NCI-H2081 treated with DMSO at 0.1 percent for 48 hours (cell line): ENCODE measurements at regions not wholly inside any gene's neighbourhood (a gene's known extent, or its start where the extent isn't known, plus 50 kb on each side); places are given as distances from the start of the nearest gene placed in this dataset.
"Not testable (repeated sequence)": the region's sequence is repeated elsewhere in the genome, so short reads cannot be mapped to it uniquely, and the experiment has no call there.

ENCODE experiments used
- DNase-seq: peaks from one replicate; lab custom pipeline; 2025; lab: John Stamatoyannopoulos, UW

GRCh38 chr18:73446502-73446901 lies 578.7 kb upstream of the NETO1 start:
- DNase-seq: no peak

DNA sequence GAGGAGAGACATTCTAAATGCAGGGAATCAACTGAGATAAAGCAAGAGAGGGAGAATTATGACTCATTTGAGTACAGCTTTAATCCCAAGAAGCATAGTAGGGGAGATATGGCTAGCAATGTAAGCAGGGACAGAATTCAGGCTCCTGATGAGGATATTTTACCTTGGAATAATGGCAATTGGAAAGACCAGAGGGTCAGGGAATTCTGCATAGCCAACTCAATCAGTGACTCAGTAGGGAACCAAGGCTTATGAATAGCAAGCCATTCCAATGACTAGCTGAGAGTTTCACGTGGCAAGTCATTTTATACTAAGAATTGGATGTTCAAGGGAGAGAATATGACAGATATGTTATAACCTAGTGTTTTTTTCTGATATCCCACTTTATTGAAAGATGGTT lies 563.8 kb upstream of the NETO1 start:
- DNase-seq: no peak

GRCh38 chr18:73421010-73421409 lies 553.2 kb upstream of the NETO1 start:
- no peak for DNase-seq

GRCh38 chr18:73419531-73419930 lies 551.7 kb upstream of the NETO1 start:
- DNase-seq: no peak

DNA sequence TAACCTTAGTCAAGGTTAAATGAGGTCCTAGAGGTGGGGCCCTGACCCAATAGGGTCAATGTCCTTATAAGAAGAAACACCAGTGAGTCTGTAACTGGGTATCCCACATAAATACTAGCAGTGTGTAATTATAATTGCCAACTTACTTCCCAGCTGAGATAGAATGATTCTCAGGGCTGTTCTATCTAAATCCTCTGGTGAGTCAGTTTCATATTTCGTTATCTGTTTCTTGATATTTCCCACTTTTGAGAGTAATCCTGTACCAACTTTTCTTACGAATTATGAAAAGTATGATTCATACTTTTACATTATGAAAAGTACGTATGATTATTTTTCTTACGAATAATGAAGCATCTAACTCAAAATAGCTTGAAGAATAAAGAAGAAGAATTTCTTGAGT lies 546.8 kb upstream of the NETO1 start:
- DNase-seq: no peak

GRCh38 chr18:73414069-73414468 lies 546.3 kb upstream of the NETO1 start:
- no peak for DNase-seq

DNA sequence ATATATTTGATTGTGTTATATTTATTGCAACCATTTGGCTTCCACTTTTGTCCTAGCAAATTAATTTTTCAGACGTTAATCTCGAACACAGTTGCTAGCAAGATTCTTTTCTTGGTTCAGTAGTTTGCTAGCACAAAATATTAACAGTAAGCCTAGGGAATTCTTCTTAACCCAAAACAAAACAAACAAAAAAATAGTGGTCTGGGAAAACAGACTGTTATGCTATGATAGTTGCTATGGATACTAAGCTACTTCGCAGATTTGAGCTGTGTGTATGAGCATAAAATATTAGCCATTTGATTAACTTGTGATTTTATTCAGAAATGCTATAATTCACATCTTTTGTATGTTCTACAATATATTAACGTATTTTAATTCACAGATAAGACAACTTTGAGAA lies 541.5 kb upstream of the NETO1 start:
- DNase-seq: no peak

DNA sequence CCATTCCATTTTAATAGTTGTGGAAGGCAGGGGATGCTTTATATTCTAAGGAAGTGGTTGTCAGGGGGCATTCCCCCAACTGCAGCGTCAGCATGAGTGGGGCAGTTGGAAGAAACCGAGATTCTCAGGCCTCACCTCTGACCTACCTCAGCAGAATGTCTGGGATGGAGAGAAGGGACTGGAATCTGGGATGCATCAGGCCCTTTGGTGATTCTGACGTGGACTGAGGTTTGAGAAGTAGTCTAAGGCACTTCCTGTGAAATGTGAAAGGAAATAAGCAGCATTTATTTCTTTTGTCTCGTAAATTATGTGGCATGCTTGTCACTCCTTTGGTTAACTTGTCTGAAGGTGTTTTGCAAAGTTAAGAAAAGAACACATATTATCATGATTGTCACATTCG lies 540.7 kb upstream of the NETO1 start:
- no peak for DNase-seq

DNA sequence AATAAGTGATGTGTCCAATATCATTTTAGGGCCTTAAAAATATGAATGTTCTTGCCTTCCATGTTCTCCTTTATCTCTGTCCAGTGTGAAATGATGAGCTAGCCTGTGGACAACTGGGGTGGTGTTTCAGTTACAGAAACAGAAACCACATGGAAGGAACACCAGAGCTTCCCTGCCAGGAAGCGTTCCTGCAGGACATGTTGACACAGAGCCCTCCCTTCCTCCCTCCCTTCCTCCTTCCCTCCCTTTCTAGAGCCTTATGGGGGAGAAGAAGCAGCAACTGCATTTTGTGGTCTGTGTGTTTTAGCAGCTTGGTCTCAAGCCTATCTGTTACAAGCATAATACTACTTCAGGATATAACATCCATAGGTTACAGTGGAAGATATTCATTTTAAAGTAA lies 539.7 kb upstream of the NETO1 start:
- DNase-seq: no peak

DNA sequence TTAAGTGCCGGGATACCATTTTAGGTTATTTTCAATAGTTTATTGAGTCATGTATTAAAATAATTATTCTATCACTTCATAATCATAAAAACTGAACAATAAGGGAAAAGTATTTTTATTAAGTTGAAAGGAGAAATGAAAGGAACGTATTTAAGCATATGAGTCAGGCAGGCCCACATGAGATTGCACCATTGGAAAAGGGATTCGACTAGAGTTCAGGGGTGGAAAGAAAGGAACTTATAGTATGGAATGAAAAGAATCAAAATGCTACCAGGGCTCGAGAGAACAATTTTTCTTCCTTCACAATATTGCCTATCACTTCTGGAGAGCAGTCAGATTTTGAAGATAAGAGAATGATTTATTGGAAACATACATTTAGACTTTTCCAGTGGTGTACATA lies 516.5 kb upstream of the NETO1 start:
- no peak for DNase-seq

GRCh38 chr18:73381699-73382036 lies 513.9 kb upstream of the NETO1 start:
- no peak for DNase-seq

DNA sequence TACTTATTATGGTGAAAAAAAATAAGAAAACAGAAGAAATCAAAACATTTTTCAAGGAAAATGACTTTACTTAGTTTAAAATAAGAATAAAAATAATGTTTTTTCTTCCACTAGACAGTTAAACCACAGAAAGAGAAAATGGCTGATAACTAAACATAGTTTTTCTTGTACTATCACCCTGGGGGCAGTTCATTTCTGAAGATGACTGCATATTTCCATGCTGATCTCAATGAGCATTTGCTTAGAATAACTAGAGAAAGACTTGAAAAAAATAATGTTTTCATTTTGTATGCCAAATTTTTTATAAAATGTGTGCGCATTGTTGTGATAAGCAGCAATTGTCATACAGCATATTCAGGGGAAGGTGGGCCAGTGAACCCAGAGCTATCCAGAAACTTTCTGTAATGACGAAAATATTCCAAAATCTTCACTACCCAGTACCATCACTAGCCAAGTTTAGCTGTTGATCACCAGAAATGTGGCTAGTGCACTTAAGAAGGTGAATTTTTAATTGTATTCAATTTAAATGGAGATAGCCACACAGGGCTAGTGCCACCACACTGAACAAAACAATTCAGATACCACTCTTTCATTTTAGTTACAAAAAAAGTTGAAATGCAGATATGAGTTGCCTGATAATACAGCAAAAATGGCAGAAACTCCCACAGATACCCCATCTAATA lies 513.4 kb upstream of the NETO1 start:
- DNase-seq: no peak

GRCh38 chr18:73366713-73367112 lies 498.9 kb upstream of the NETO1 start:
- no peak for DNase-seq

- DNase-seq: no peak
These were observed 497.2 kb upstream of the NETO1 start for GRCh38 chr18:73365018-73365417.

- DNase-seq: no peak
These were observed 487.3 kb upstream of the NETO1 start for GRCh38 chr18:73355121-73355520.

DNA sequence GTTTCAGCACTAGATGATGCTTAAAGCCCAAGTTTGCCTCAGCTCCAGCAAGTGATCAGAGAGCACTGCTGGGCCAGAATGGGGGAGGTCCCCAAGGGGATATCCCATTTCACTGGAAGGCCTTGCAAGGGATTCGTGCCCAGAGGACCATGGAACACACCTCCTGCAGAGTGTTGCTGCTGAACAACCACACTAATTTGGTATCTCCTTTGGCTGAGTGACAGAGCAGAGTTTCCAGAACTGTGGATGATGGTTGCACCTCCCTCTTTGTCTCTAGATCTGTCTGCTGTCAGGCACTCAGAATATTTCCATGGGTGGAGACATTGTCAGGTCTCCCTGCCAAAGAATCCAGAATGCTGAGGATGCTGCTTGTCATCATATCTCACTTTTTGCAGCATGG lies 484.8 kb upstream of the NETO1 start:
- DNase-seq: no peak

DNA sequence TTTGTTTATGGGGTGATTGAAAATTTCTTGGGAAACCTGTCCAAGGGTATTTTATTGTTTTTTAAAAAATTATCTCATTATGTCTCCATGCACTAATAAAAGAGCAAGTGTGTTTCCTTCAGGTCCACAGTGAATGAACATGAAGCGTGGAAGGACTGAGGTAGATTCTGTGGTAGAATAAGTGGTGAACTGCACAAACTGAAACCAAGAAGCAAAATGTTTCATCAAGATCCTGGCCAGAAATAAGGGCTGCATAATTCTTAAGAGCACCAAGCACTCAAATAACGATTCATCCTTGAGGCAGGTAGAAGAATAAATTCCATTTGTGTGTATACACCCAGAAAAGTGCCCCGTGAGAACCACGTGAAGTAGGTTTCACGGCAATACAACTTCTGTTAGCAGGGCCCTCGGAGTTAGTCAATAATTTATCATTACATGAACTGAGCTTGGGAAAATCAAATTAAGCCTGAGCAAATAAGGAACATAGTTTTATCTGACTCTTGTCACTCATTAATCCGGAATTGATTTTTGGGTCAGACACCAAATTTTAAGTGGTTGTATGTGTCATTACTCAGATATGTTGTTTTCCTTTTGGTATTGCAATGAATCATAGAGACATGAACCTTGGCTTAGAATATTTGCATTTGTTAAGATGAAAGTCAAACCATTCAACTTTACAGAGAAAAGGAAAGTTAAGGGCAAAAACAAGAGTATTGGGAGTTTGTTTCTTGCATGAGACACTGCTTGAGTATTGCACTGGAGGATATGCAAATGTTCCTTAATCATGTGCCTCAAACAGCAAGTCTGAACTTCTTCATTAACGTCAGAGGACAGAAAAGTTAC lies 472.6 kb upstream of the NETO1 start:
- DNase-seq: no peak

DNA sequence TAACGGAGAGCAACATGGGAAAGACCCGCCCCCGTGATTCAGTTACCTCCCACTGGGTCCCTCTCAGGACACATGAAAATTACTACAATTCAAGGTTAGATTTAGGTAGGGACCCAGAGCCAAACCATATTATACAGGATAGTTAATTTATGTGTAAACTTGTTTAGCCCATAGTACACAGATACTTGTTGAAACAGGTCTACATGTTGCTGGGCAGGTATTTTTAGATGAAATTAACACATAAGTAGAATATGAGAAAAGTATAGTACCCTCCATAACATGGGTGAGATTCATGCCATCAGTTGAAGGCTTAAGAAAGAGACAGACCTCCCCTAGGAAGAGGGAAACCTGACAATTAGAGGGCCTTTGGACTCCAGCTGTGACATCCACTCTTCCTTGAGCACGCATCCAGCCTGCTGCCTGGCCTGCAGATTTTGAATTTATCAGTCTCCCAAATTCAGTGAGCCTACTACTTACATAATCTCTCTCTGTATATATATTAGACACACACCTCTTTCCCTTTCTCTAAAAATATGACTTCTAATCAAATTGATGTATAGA lies 463.5 kb upstream of the NETO1 start:
- DNase-seq: no peak

DNA sequence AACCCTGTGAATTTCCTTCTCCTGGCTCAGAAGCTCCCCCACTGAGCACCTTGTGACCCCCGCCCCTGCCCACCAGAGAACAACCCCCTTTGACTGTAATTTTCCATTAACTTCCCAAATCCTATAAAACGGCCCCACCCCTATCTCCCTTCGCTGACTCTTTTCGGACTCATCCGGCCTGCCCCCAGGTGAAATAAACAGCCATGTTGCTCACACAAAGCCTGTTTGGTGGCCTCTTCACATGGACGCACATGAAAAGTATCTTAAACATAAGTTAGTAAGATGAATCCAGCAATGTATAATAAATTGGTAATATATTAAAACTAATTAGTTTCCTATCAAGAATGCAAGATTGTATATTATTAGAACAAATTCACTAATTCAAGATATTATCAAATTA lies 462.3 kb upstream of the NETO1 start:
- not testable (repeated sequence) for DNase-seq

DNA sequence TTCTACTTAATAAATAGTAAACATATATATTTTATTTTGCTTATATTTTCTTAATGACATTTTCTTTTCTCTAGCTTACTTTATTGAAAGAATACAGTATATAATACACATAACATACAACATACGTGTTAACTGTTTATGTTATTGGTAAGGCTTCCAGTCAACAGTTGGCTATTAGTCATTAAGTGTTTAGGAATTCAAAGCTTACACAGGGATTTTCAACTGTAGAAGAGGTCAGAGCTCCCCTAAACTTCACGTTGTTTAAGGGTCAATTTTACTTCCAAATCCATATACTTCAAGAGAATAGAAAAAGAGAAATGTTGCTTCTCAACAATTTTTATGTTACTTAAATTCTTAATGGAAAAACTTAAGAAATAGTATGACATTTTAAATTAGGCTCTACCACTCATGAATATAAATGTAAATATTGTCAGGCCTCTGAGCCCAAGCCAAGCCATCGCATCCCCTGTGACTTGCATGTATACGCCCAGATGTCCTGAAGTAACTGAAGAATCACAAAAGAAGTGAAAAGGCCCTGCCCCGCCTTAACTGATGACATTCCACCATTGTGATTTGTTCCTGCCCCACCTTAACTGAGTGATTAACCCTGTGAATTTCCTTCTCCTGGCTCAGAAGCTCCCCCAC lies 456.5 kb upstream of the NETO1 start:
- not testable (repeated sequence) for DNase-seq

DNA sequence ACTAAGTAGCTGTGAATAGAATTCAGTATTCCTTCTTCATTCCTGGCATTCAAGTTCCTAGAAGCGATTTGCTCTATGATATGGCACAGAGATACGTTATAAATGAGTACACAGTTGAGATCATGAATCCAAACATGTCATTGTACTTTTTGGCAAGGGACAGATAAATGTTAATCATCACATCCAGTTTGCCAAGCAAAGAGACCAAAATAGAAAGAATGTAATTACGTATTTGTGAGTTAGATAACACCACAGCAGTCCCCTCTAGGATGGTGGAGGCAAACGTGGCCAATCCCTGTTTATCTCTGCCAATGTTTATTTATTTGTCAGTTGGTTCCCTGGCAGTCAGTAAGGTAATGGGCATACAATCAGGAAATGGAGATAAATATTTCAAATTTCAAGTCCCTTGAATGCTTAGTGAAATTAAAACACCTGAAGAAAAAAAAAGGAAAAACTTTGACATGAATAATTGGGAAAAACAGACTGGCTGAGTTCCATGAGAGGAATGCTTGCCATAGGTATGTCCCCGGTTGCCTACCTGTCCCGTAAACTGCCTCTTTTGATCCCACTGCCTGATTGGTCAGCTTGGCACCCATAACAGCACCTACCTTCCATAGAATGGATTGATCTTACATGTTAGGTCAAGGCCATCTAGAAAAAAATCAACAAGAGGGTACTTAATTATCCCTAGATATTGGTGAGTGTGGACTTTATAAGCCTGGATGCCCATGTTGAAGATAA lies 451.1 kb upstream of the NETO1 start:
- no peak for DNase-seq

GRCh38 chr18:73316513-73316912 lies 448.7 kb upstream of the NETO1 start:
- no peak for DNase-seq
